Astrocyte (in vitro differentiated cells and primary cell): ENCODE measurements at regions not wholly inside any gene's neighbourhood (a gene's known extent, or its start where the extent isn't known, plus 50 kb on each side); places are given as distances from the start of the nearest gene placed in this dataset.

Experiments
- DNase-seq: peaks from one replicate; pipeline ENCODE4 v3.0.0-alpha.2; 2010; ENCODE audit warnings: low read depth
- FAIRE-seq: peaks from 2 replicates; lab custom pipeline; 2011; peaks lifted over from hg19 to GRCh38; lab: Jason Lieb, UNC
- H2AFZ ChIP-seq: 2 replicates; pipeline ENCODE4 v1.6.0; 2012; ENCODE audit warnings: low read depth, low read length, inconsistent platforms
- H3K27ac ChIP-seq: 2 replicates; pipeline ENCODE4 v1.5.1; 2011; ENCODE audit warnings: low read depth, low read length, inconsistent platforms
- H3K27me3 ChIP-seq: 2 replicates; pipeline ENCODE4 v1.6.0; 2011; ENCODE audit warnings: low read length, inconsistent platforms; ENCODE audit not compliant: insufficient read depth
- H3K36me3 ChIP-seq: 2 replicates; pipeline ENCODE4 v1.5.1; 2011; ENCODE audit warnings: low read length, inconsistent platforms; ENCODE audit not compliant: insufficient read depth
- H3K4me1 ChIP-seq: 2 replicates; pipeline ENCODE4 v1.5.1; 2011; ENCODE audit warnings: low read length, inconsistent platforms; ENCODE audit not compliant: insufficient read depth
- H3K4me2 ChIP-seq: 2 replicates; pipeline ENCODE4 v1.6.0; 2012; ENCODE audit warnings: low read length, inconsistent platforms
- H3K4me3 ChIP-seq: 2 replicates; pipeline ENCODE4 v1.5.1; 2011; ENCODE audit warnings: low read depth, mild to moderate bottlenecking, low read length, inconsistent platforms; ENCODE audit not compliant: insufficient read depth
- H3K79me2 ChIP-seq: 2 replicates; pipeline ENCODE4 v1.6.0; 2012; ENCODE audit warnings: mild to moderate bottlenecking, low read length, inconsistent platforms; ENCODE audit not compliant: insufficient read depth
- H3K9ac ChIP-seq: 2 replicates; pipeline ENCODE4 v1.6.0; 2012; ENCODE audit warnings: mild to moderate bottlenecking, low read length, inconsistent platforms
- H3K9me3 ChIP-seq: 2 replicates; pipeline ENCODE4 v1.5.1; 2012; ENCODE audit warnings: low read depth, mild to moderate bottlenecking, low read length, inconsistent platforms; ENCODE audit not compliant: insufficient read depth
- H4K20me1 ChIP-seq: 2 replicates; pipeline ENCODE4 v1.6.0; 2012; ENCODE audit warnings: low read length, inconsistent platforms; ENCODE audit not compliant: insufficient read depth
- H3K27ac Mint-ChIP-seq: one replicate; pipeline ENCODE4 v1.8.0; 2021; ENCODE audit warnings: mild to moderate bottlenecking, mixed read lengths; ENCODE audit not compliant: unreplicated experiment
- H3K27me3 Mint-ChIP-seq: one replicate; pipeline ENCODE4 v1.8.0; 2021; ENCODE audit warnings: low read depth, mixed read lengths; ENCODE audit not compliant: unreplicated experiment
- H3K36me3 Mint-ChIP-seq: one replicate; pipeline ENCODE4 v1.8.0; 2021; ENCODE audit warnings: low read depth, mixed read lengths; ENCODE audit not compliant: unreplicated experiment
- H3K4me1 Mint-ChIP-seq: one replicate; pipeline ENCODE4 v1.8.0; 2021; ENCODE audit warnings: low read depth, mixed read lengths; ENCODE audit not compliant: unreplicated experiment
- H3K4me3 Mint-ChIP-seq: one replicate; pipeline ENCODE4 v1.8.0; 2021; ENCODE audit warnings: mild to moderate bottlenecking, moderate library complexity, mixed read lengths; ENCODE audit not compliant: unreplicated experiment
- H3K9me3 Mint-ChIP-seq: one replicate; pipeline ENCODE4 v1.8.0; 2021; ENCODE audit warnings: mild to moderate bottlenecking, mixed read lengths; ENCODE audit not compliant: unreplicated experiment
- EZH2 ChIP-seq: IDR thresholded peaks from 2 replicates; pipeline ENCODE4 v1.6.1; 2012; ENCODE audit warnings: mild to moderate bottlenecking, low read length, inconsistent platforms; ENCODE audit not compliant: insufficient read depth
- TF ChIP-seq, protein P1 (sequence below): IDR thresholded peaks from 2 replicates; pipeline ENCODE4 v1.5.1; 2011; ENCODE audit warnings: low read depth, mild to moderate bottlenecking, inconsistent platforms, low read length, moderate library complexity; ENCODE audit not compliant: insufficient read depth

DNA sequence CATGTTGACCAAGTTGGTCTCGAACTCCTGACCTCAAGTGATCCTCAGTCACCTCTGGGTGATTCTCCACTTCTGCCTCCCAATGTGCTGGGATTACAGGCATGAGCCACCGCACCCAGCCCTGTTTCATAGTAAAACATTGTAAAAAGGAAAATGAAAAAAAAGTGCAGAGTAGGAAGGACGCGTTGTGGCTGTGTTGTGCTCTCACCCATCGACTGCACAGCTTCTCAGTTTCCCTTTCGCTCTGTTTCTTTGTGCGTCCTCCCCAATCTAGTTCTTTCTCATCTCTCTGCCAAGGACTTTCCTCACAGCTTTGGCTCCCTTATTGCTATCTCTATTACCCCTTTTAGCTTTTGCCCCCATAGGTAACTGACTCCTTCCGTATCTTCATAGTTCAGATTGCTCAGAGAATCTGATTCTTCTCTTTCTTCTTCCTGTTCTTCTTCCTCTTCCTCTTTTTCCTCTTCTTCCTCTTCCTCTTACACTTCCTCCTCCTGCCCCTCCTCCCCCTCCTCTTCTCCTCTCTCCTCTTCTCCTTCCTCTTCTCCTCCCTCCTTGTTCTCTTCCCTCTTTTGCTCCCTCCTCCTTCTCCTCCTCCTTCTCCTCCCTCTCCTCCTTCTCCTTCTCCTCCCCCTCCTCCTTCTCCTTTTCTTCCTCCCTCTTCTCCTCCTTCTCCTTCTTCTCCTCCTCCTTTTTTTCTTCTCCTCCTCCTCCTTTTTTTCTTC lies 81.1 kb upstream of the VGLL4 start:
- Mint-ChIP-seq H3K27ac (no peak overlapping the region), H3K9me3 (no peaks in the 10 kb centered on the region), H3K4me1 (no peaks in the 10 kb centered on the region), H3K27me3 (peaks cover 14% of the 10 kb centered on the region), H3K36me3 (no peaks in the 10 kb centered on the region), H3K4me3 (no peak overlapping the region)
- no peaks in the 10 kb centered on the region for H3K79me2 ChIP-seq
- H3K27ac ChIP-seq = no peak overlapping the region
- H3K4me2 ChIP-seq = no peak overlapping the region
- no peak overlapping the region for H2AFZ ChIP-seq
- H3K9ac ChIP-seq = no peak overlapping the region
- FAIRE-seq (no peak), DNase-seq (no peak)
- H3K27me3 ChIP-seq = peaks cover 21% of the 10 kb centered on the region
- H3K36me3 ChIP-seq = no peaks in the 10 kb centered on the region
- TF ChIP-seq, protein P1, sequence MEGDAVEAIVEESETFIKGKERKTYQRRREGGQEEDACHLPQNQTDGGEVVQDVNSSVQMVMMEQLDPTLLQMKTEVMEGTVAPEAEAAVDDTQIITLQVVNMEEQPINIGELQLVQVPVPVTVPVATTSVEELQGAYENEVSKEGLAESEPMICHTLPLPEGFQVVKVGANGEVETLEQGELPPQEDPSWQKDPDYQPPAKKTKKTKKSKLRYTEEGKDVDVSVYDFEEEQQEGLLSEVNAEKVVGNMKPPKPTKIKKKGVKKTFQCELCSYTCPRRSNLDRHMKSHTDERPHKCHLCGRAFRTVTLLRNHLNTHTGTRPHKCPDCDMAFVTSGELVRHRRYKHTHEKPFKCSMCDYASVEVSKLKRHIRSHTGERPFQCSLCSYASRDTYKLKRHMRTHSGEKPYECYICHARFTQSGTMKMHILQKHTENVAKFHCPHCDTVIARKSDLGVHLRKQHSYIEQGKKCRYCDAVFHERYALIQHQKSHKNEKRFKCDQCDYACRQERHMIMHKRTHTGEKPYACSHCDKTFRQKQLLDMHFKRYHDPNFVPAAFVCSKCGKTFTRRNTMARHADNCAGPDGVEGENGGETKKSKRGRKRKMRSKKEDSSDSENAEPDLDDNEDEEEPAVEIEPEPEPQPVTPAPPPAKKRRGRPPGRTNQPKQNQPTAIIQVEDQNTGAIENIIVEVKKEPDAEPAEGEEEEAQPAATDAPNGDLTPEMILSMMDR = no peak
- no peak for TF ChIP-seq EZH2
- H3K9me3 ChIP-seq = no peaks in the 10 kb centered on the region
- H4K20me1 ChIP-seq = no peaks in the 10 kb centered on the region
- no peak overlapping the region for H3K4me3 ChIP-seq
- peaks cover 2% of the 10 kb centered on the region for H3K4me1 ChIP-seq

DNA sequence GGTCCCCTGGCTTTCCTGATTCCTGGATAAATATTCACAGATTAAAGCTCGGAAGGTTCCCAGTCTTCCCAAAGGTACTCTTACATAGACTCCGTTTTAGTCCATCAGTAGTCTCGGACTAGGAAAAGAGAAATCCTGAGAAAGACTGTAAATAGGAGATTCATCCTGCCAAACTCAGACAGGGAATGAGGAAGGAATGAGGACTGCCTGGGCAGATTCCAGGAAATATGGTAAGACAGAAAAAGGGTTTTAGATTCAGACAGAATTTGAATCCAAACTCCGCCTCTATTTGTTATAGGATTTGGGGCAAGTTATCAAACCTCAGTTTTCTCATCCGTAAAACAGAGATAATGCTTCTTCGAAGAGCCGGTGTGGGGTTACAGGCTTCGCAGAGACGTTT lies 77.8 kb upstream of the VGLL4 start:
- Histone ChIP-seq H3K27me3 (peaks cover 21% of the 10 kb centered on the region), H3K79me2 (peaks cover 6% of the 10 kb centered on the region), H3K27ac (no peak overlapping the region), H3K9ac (no peak overlapping the region), H3K4me2 (no peak overlapping the region), H2AFZ (no peak overlapping the region), H3K4me1 (peaks cover 9% of the 10 kb centered on the region), H3K36me3 (no peaks in the 10 kb centered on the region), H3K4me3 (no peak overlapping the region), H3K9me3 (no peaks in the 10 kb centered on the region), H4K20me1 (peaks cover 1% of the 10 kb centered on the region)
- peak overlapping the region; percentile 88 for H3K4me3 Mint-ChIP-seq
- H3K4me1 Mint-ChIP-seq = peaks cover 11% of the 10 kb centered on the region
- DNase-seq (no peak), FAIRE-seq (no peak)
- H3K36me3 Mint-ChIP-seq = no peaks in the 10 kb centered on the region
- TF ChIP-seq EZH2 = no peak
- TF ChIP-seq, protein P1 = no peak
- H3K27ac Mint-ChIP-seq = no peak overlapping the region
- no peaks in the 10 kb centered on the region for H3K9me3 Mint-ChIP-seq
- H3K27me3 Mint-ChIP-seq = peaks cover 14% of the 10 kb centered on the region

DNA sequence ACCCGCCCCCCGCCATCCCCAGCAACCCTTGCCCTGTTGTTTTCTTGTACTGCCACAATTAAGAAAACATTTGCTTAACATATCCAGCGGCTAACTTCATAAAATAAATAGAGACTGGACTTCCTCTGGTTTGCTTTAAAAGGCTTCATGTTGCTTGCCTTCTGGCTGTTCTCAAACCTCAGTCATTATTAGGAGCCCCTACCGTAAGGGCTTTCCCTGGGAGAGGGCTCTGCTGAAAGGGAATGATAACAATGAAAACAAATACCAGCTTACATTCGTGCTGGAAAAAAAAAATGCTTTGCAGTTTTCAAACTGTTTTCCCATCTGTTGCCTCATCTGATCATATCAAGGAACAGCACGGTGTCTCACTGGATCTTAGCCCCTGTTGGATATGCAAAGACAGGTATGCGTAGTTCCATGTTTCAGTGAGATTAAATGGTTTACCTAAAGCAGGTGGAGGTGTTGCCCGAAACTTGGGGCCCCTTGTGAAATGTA lies 77.2 kb upstream of the VGLL4 start:
- H2AFZ ChIP-seq = no peak overlapping the region
- H3K4me3 Mint-ChIP-seq = peak overlapping the region; percentile 88
- peaks cover 11% of the 10 kb centered on the region for H3K27me3 Mint-ChIP-seq
- peaks cover 9% of the 10 kb centered on the region for H3K4me1 ChIP-seq
- H3K4me1 Mint-ChIP-seq = peaks cover 14% of the 10 kb centered on the region
- no peak for FAIRE-seq
- H3K27ac Mint-ChIP-seq = peak overlapping the region; percentile 78
- H4K20me1 ChIP-seq = peaks cover 3% of the 10 kb centered on the region
- H3K36me3 Mint-ChIP-seq = no peaks in the 10 kb centered on the region
- peak overlapping the region; percentile 98 for H3K4me2 ChIP-seq
- peak overlapping the region; percentile 87 for H3K4me3 ChIP-seq
- H3K9me3 Mint-ChIP-seq = no peaks in the 10 kb centered on the region
- peaks cover 18% of the 10 kb centered on the region for H3K27me3 ChIP-seq
- DNase-seq = no peak
- TF ChIP-seq, protein P1 = no peak
- no peak for TF ChIP-seq EZH2
- peaks cover 9% of the 10 kb centered on the region for H3K79me2 ChIP-seq
- H3K9ac ChIP-seq = peak overlapping the region; percentile 90
- no peaks in the 10 kb centered on the region for H3K9me3 ChIP-seq
- no peak overlapping the region for H3K27ac ChIP-seq
- no peaks in the 10 kb centered on the region for H3K36me3 ChIP-seq
